ENCODE measurements at regions not wholly inside any gene's neighbourhood (a gene's known extent, or its start where the extent isn't known, plus 50 kb on each side); places are given as distances from the start of the nearest gene placed in this dataset.

DNA sequence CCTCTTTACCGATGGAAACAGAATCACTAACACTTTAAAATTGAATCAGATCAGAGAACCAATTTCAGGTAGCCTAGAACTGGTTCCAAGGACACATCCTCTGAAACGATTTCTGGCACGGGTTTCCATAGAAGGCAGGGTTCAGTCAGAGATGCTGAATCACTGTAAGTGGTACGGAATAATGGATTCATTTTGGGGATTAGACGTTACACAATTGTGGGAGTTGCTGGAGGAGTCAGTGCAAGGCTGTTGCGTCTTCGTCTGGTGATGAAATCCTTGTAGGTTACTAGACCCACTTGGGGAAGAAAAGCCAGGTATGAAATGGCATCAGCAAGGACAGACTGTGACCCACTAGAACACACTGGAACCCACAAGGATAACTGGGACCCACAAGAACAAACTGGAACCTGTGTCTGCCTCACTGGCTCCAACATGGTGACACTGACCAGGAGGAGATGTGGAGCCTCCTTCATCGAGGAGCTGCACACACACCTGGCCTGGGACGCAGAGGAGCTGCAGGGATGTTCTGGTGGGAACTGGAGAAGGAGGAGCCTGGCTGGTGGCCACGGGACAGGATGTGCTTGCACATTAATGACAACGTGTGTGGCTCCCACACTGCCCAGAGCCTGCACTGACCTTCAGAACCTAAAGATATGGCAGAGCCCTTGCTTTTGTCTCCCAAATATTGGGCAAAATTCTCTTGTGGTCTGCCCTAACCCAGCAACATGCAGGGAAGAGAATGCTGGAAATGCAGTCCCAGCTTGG lies 105.1 kb downstream of the TRAPPC11 start:
- TF ChIP-seq, protein P1, sequence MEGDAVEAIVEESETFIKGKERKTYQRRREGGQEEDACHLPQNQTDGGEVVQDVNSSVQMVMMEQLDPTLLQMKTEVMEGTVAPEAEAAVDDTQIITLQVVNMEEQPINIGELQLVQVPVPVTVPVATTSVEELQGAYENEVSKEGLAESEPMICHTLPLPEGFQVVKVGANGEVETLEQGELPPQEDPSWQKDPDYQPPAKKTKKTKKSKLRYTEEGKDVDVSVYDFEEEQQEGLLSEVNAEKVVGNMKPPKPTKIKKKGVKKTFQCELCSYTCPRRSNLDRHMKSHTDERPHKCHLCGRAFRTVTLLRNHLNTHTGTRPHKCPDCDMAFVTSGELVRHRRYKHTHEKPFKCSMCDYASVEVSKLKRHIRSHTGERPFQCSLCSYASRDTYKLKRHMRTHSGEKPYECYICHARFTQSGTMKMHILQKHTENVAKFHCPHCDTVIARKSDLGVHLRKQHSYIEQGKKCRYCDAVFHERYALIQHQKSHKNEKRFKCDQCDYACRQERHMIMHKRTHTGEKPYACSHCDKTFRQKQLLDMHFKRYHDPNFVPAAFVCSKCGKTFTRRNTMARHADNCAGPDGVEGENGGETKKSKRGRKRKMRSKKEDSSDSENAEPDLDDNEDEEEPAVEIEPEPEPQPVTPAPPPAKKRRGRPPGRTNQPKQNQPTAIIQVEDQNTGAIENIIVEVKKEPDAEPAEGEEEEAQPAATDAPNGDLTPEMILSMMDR (IDR thresholded peaks at IDR 0.05; ENCODE audit: insufficient read depth, low read depth, low read length, missing control alignments): no peak
- H3K4me3 ChIP-seq (ENCODE audit: low read length): no peak overlapping the region
- DNase-seq (ENCODE audit: low read depth): peak; percentile 25

DNA sequence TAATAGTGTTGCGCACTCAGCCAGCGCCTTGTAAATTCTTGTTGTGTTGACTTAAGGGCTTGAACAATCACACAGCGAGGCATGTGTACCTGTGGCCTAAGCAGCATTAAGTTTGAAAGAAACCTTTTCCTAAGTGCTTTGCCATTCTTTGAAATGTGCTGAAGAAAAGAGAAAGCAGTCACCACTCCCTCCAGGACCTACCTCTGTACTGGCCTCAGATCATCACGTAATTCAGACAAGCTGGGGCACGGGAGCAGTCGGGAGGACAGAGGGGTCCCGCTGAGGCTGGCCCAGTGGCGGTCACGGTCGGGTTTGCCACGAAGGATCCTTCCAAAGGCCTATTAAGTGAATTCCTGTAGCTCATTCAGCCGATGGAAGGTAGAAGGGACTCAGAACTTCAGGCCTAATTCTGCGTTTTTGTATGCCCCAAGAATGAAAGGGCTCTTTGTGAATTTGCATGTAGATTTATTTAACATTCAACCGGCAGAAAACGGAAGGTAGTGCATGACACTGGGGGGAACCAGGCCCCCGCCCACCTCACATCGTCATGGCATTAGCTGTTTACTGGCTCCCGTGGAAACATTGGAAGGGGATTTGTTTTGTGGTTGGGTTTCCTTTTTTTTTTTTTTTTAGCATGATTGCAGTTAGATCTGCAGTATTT lies 106.3 kb downstream of the TRAPPC11 start:
- TF ChIP-seq, protein P1 (IDR thresholded peaks at IDR 0.05; ENCODE audit: insufficient read depth, low read depth, low read length, missing control alignments): no peak
- peak; percentile 16 for DNase-seq (ENCODE audit: low read depth)

DNA sequence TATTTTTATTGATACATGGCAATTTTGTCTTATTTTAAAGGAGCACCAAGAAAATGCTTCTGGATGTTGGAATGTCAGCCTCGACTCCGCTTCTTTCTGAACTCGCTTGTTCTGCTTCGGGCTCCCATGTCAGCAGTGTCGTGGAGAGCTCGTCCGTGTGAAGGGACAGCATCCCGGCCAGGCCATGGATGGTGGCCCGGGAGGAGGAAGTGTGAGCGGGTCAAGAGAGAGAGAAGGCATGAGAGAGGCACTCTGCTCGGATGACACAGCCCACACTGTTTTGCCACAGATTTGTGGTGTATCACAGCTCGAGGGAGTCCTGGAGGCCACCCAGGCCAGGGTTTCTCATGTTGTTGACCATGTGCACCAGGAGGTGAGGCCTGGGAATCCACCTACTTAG lies 107.0 kb downstream of the TRAPPC11 start:
- no peak overlapping the region for H3K4me3 ChIP-seq (ENCODE audit: low read length)
- DNase-seq (ENCODE audit: low read depth): no peak
- TF ChIP-seq, protein P1 (IDR thresholded peaks at IDR 0.05; ENCODE audit: insufficient read depth, low read depth, low read length, missing control alignments): no peak

More for the DNA sequence above, 106.3 kb downstream of the TRAPPC11 start:
- H3K4me3 ChIP-seq (ENCODE audit: low read length): no peak overlapping the region

DNA sequence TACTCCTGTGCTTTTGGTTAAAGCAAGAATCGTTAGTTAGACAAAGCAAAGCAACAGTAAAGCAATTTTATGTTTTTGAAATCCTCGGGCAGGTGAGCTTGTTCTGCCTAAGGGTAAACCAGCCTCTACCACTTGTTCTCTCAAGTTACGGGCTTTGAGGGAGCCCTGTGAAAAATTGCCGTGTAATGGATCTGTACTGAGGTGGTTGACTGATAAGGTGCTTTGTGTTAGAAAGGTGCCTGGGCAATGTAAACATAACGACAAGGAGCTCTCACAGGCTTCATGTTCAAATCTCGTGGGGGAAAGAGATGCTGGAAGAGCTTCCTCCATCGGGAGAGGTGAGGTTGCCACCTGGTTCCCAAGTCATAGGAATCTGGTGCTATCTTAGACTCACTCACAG lies 111.8 kb downstream of the TRAPPC11 start:
- DNase-seq (ENCODE audit: low read depth): no peak
- TF ChIP-seq, protein P1 (IDR thresholded peaks at IDR 0.05; ENCODE audit: insufficient read depth, low read depth, low read length, missing control alignments): no peak

DNA sequence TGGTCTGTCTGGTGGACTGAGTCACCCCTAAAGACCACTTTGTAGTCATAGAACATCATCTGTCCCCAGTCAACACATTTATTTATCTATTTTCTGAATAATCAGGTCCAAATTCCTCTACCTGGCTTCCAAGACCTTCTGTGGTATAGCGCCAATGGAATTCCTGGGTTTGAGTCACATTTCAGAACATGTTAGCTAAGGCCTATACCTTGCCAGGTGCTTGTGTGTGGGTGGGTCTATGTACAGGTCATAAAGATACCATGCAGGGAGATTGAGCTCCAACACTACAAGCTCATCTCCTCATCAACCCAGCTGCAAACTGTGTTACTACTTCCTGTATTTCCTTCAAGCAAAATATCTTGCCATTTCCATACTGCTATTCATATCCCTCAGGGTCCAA lies 113.3 kb downstream of the TRAPPC11 start:
- TF ChIP-seq, protein P1 (IDR thresholded peaks at IDR 0.05; ENCODE audit: insufficient read depth, low read depth, low read length, missing control alignments): no peak
- H3K4me3 ChIP-seq (ENCODE audit: low read length): no peak overlapping the region
- DNase-seq (ENCODE audit: low read depth): peak; percentile 46

More for the DNA sequence above, 111.8 kb downstream of the TRAPPC11 start:
- no peak overlapping the region for H3K4me3 ChIP-seq (ENCODE audit: low read length)

DNA sequence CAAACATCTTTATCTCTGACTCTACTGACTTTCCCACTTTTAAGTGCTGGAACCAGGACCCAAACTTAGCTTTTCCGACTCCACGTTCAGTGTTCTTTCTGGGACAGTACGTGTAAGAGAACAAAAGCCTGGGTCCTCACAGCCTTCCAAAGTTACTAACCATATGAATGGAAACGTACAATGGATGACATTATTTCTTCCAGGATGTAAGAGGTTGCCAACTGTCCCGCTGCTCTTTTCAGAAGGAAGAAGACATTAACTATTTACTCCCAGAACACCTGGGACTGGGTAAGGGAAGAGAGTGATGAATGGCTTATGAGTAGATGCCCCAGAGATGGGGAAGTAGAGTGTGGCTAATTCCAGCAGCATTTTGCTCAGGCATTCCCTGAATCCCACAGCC lies 114.7 kb downstream of the TRAPPC11 start:
- no peak overlapping the region for H3K4me3 ChIP-seq (ENCODE audit: low read length)
- TF ChIP-seq, protein P1 (IDR thresholded peaks at IDR 0.05; ENCODE audit: insufficient read depth, low read depth, low read length, missing control alignments): no peak
- DNase-seq (ENCODE audit: low read depth): no peak

All from epithelial cell of esophagus (primary cell).